Trophoblast cell (in vitro differentiated cells and primary cell): ENCODE measurements at regions not wholly inside any gene's neighbourhood (a gene's known extent, or its start where the extent isn't known, plus 50 kb on each side); places are given as distances from the start of the nearest gene placed in this dataset.
A peak's percentile ranks its signal among the peaks of the same experiment; 100 is the strongest.

ENCODE experiments used
- DNase-seq, 2 donors: peaks; one replicate each; pipeline ENCODE4 v3.0.0-alpha.2; 2016
- H2AFZ ChIP-seq: 2 replicates; pipeline ENCODE4 v1.6.1; 2013; ENCODE audit warnings: low read length, moderate library complexity, mild to moderate bottlenecking; ENCODE audit not compliant: insufficient read depth, poor library complexity
- H2AK5ac ChIP-seq: 2 replicates; pipeline ENCODE4 v1.6.1; 2013; ENCODE audit warnings: mild to moderate bottlenecking, low read length
- H2BK120ac ChIP-seq: 2 replicates; pipeline ENCODE4 v1.6.1; 2013; ENCODE audit warnings: low read length, mild to moderate bottlenecking, moderate library complexity; ENCODE audit not compliant: insufficient read depth, poor library complexity
- H2BK12ac ChIP-seq: 2 replicates; pipeline ENCODE4 v1.6.1; 2013; ENCODE audit warnings: mild to moderate bottlenecking, low read length, moderate library complexity
- H2BK5ac ChIP-seq: 2 replicates; pipeline ENCODE4 v1.6.1; 2013; ENCODE audit warnings: low read length, low read depth, moderate library complexity, mild to moderate bottlenecking; ENCODE audit not compliant: poor library complexity
- H3K14ac ChIP-seq: 2 replicates; pipeline ENCODE4 v1.6.1; 2013; ENCODE audit warnings: mild to moderate bottlenecking, low read length
- H3K18ac ChIP-seq: 2 replicates; pipeline ENCODE4 v1.6.1; 2013; ENCODE audit warnings: mild to moderate bottlenecking, low read length
- H3K23ac ChIP-seq: 2 replicates; pipeline ENCODE4 v1.6.1; 2013; ENCODE audit warnings: low read length
- H3K27ac ChIP-seq: 2 replicates; pipeline ENCODE4 v1.5.1; 2013; ENCODE audit warnings: low read depth, mild to moderate bottlenecking, inconsistent platforms, low read length, moderate library complexity
- H3K27me3 ChIP-seq: 2 replicates; pipeline ENCODE4 v1.6.1; 2013; ENCODE audit warnings: inconsistent platforms, mild to moderate bottlenecking, low read length, moderate library complexity; ENCODE audit not compliant: insufficient read depth
- H3K36me3 ChIP-seq, 2 experiments: 1 replicate in 1 of 2; 2 replicates in 1 of 2; pipeline ENCODE4 v1.6.1; 2013; ENCODE audit warnings: low read length in 2 of 2, mild to moderate bottlenecking in 2 of 2, moderate library complexity in 1 of 2; ENCODE audit not compliant: insufficient read depth in 2 of 2, control insufficient read depth in 1 of 2
- H3K4ac ChIP-seq: 2 replicates; pipeline ENCODE4 v1.6.1; 2013; ENCODE audit warnings: low read depth, mild to moderate bottlenecking, low read length, moderate library complexity
- H3K4me1 ChIP-seq, 2 experiments: 1 replicate in 1 of 2; 2 replicates in 1 of 2; pipeline ENCODE4 v1.6.1; 2013; ENCODE audit warnings: low read length in 2 of 2, mild to moderate bottlenecking in 2 of 2, moderate library complexity in 1 of 2; ENCODE audit not compliant: insufficient read depth in 2 of 2, control insufficient read depth in 1 of 2
- H3K4me2 ChIP-seq: 2 replicates; pipeline ENCODE4 v1.6.1; 2013; ENCODE audit warnings: inconsistent platforms, mild to moderate bottlenecking, low read length, moderate library complexity
- H3K4me3 ChIP-seq: 2 replicates; pipeline ENCODE4 v1.5.1; 2013; ENCODE audit warnings: mild to moderate bottlenecking, low read depth, low read length, inconsistent platforms
- H3K79me1 ChIP-seq: one replicate; pipeline ENCODE4 v1.6.1; 2013; ENCODE audit warnings: low read length
- H3K79me2 ChIP-seq: 2 replicates; pipeline ENCODE4 v1.6.1; 2013; ENCODE audit warnings: low read length, mild to moderate bottlenecking; ENCODE audit not compliant: control insufficient read depth, insufficient read depth, poor library complexity
- H3K9ac ChIP-seq: 2 replicates; pipeline ENCODE4 v1.6.1; 2013; ENCODE audit warnings: mild to moderate bottlenecking, low read length
- H3K9me3 ChIP-seq: 2 replicates; pipeline ENCODE4 v1.6.1; 2013; ENCODE audit warnings: low read depth, mild to moderate bottlenecking, control low read depth, inconsistent platforms, low read length; ENCODE audit not compliant: insufficient read depth
- H4K12ac ChIP-seq: 2 replicates; pipeline ENCODE4 v1.6.1; 2013; ENCODE audit warnings: low read depth, mild to moderate bottlenecking, low read length, moderate library complexity
- H4K8ac ChIP-seq: 2 replicates; pipeline ENCODE4 v1.6.1; 2013; ENCODE audit warnings: low read depth, mild to moderate bottlenecking, low read length, moderate library complexity
- H4K91ac ChIP-seq: one replicate; pipeline ENCODE4 v1.6.1; 2013; ENCODE audit warnings: low read depth, mild to moderate bottlenecking, low read length, moderate library complexity
- WGBS: extraction: QIAGEN DNeasy Blood & Tissue Kit; methylation state at CpG from one replicate; pipeline ENCODE4 v1.1.7; 2013; ENCODE audit warnings: missing lambda C conversion rate; ENCODE audit not compliant: insufficient read length, insufficient coverage; ENCODE audit errors: extremely low coverage; 5-methylcytosine and 5-hydroxymethylcytosine counted together

DNA sequence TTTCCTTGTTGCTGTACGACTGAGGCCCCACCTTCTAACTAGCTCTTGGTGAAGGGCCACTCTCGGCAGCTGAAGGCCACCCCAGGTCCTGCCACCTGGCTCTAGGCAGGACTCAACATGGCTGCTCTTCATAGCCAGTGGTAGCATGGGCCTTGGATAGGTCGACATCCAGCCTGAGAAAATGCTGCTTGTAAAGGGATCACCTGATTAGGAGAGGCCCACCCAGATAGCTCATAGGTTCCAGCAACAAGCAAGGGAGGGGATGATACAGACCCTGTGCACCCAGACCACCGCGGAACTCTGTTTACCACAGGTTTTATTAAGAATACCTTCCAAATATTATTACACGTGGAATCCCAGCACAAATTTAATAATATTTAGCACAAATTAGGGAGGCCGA is 341.4 kb downstream of the BRD1 start:
- H2AK5ac ChIP-seq = peak overlapping the region; percentile 6
- no peak overlapping the region for H2BK5ac ChIP-seq
- H3K18ac ChIP-seq = peak overlapping the region; percentile 11
- no peak overlapping the region for H2AFZ ChIP-seq
- H4K91ac ChIP-seq = peak overlapping the region; percentile 36
- H2BK12ac ChIP-seq = peak overlapping the region; percentile 87
- H3K4ac ChIP-seq = no peak overlapping the region
- no peaks in the 10 kb centered on the region for H3K9me3 ChIP-seq
- H3K4me2 ChIP-seq = no peak overlapping the region
- H3K27ac ChIP-seq = no peak overlapping the region
- H3K79me1 ChIP-seq = peaks cover 13% of the 10 kb centered on the region
- no peaks in the 10 kb centered on the region for H3K27me3 ChIP-seq
- H3K14ac ChIP-seq = peak overlapping the region; percentile 28
- H3K9ac ChIP-seq = no peak overlapping the region
- no peaks in the 10 kb centered on the region for H3K36me3 ChIP-seq
- H4K12ac ChIP-seq = no peak overlapping the region
- no peak for DNase-seq
- peaks cover 9 to 21% of the 10 kb centered on the region in 2 experiments for H3K4me1 ChIP-seq
- no peaks in the 10 kb centered on the region for H3K79me2 ChIP-seq
- H2BK120ac ChIP-seq = peak overlapping the region; percentile 39
- H3K23ac ChIP-seq = no peak overlapping the region
- H3K4me3 ChIP-seq = no peak overlapping the region
- no CpG with 5 or more reads among the region's 7 CpGs for WGBS
- H4K8ac ChIP-seq = peak overlapping the region; percentile 10

DNA sequence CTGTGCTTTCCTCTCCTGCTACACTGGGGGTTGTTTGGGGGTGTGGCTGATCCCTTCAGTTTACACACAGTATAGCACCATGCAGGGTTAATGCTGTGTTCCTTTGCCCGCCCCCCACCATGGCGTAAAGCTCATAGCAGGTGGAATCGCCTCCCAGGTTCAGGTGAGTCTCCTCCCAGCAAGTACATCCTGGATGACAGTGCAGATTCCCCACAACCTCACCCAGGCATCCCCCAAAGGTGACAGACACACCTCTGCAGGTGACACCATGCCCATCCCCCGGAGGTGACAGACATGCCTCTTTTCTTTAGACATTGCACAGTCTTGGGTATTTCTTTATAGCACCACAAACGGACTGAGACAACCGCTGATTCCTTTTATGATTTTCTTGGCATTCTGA is 343.7 kb downstream of the BRD1 start:
- no peaks in the 10 kb centered on the region for H3K36me3 ChIP-seq
- H3K79me2 ChIP-seq = no peaks in the 10 kb centered on the region
- no peak overlapping the region for H3K27ac ChIP-seq
- no CpG with 5 or more reads among the region's 6 CpGs for WGBS
- peaks cover 6 to 17% of the 10 kb centered on the region in 2 experiments for H3K4me1 ChIP-seq
- no peak for DNase-seq
- H3K9ac ChIP-seq = no peak overlapping the region
- no peak overlapping the region for H3K23ac ChIP-seq
- H4K12ac ChIP-seq = no peak overlapping the region
- H3K14ac ChIP-seq = peak overlapping the region; percentile 4
- H3K4me3 ChIP-seq = no peak overlapping the region
- no peaks in the 10 kb centered on the region for H3K27me3 ChIP-seq
- H4K8ac ChIP-seq = no peak overlapping the region
- no peak overlapping the region for H2BK12ac ChIP-seq
- H3K4me2 ChIP-seq = no peak overlapping the region
- H2BK120ac ChIP-seq = no peak overlapping the region
- H2AK5ac ChIP-seq = no peak overlapping the region
- H3K18ac ChIP-seq = no peak overlapping the region
- H3K9me3 ChIP-seq = no peaks in the 10 kb centered on the region
- no peak overlapping the region for H2AFZ ChIP-seq
- peak overlapping the region; percentile 16 for H4K91ac ChIP-seq
- peaks cover 11% of the 10 kb centered on the region for H3K79me1 ChIP-seq
- peak overlapping the region; percentile 4 for H2BK5ac ChIP-seq
- no peak overlapping the region for H3K4ac ChIP-seq

DNA sequence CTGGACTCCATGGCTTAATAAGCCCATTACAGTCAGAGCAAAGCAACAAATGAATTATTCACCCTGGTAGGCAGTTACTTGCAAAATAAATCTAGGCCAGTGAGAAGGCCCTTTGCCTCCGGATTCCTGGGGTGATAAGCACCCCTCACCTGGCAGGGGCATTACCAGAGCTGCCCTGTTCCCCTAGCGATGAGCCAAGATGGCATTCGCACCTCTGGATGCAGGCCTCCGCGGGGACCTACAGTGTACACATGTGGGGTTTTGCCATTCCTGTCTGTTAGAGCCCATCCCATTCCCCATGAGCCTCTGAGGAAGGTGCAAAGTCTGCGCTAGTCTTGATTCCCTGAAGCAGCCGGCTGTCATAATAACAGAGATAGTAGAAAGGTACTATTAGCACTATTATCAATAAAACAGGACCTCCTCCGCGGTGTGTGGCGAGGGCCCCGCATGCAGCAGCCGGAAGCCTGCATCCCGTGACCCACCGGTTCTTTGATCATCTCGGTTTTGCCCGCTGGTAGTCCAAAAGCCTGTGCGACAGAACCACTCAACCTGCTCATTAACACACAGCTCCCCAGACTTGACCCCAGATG is 344.3 kb downstream of the BRD1 start:
- Histone ChIP-seq H3K4me1 (peaks cover 3 to 14% of the 10 kb centered on the region in 2 experiments), H3K23ac (no peak overlapping the region), H3K36me3 (no peaks in the 10 kb centered on the region), H2BK12ac (no peak overlapping the region), H3K9me3 (no peaks in the 10 kb centered on the region), H3K9ac (no peak overlapping the region), H3K4me3 (no peak overlapping the region), H2AK5ac (no peak overlapping the region), H4K12ac (no peak overlapping the region), H3K27me3 (no peaks in the 10 kb centered on the region), H4K8ac (no peak overlapping the region), H3K18ac (no peak overlapping the region), H2BK120ac (no peak overlapping the region), H3K14ac (no peak overlapping the region), H3K4me2 (no peak overlapping the region), H2AFZ (no peak overlapping the region), H2BK5ac (no peak overlapping the region), H3K79me1 (peaks cover 8% of the 10 kb centered on the region), H3K27ac (no peak overlapping the region), H3K79me2 (no peaks in the 10 kb centered on the region), H3K4ac (no peak overlapping the region), H4K91ac (no peak overlapping the region)
- no CpG with 5 or more reads among the region's 17 CpGs for WGBS
- no peak for DNase-seq

DNA sequence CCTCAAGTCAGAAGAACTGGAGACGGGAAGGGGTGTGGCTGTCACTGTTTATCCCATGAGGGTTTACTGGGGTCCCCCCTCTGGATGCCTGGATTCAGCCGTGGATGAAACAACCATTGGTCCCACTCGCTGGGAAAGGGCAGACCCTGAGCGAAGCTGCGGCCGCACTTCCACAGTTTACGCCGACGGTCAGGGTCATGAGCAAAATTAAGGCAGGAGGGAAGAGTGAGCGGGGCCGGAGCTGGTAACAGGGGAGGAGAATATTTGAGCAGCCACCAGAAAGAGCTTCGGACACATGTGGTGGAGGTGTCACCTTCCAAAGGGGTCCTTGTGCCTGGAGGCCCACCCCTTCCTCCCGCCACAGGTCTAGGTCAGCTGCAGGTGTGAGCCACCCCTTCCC is 344.9 kb downstream of the BRD1 start:
- no peak overlapping the region for H4K12ac ChIP-seq
- H3K18ac ChIP-seq = no peak overlapping the region
- H3K27me3 ChIP-seq = no peaks in the 10 kb centered on the region
- no peak overlapping the region for H3K23ac ChIP-seq
- WGBS = no CpG with 5 or more reads among the region's 13 CpGs
- no peak overlapping the region for H2AFZ ChIP-seq
- no peaks in the 10 kb centered on the region for H3K36me3 ChIP-seq
- peaks cover 6% of the 10 kb centered on the region for H3K79me1 ChIP-seq
- DNase-seq = no peak
- H2BK120ac ChIP-seq = no peak overlapping the region
- H3K4me3 ChIP-seq = no peak overlapping the region
- H2BK5ac ChIP-seq = no peak overlapping the region
- no peak overlapping the region for H2BK12ac ChIP-seq
- peak overlapping the region; percentile 22 for H2AK5ac ChIP-seq
- no peak overlapping the region for H3K4me2 ChIP-seq
- no peaks in the 10 kb centered on the region for H3K79me2 ChIP-seq
- H3K14ac ChIP-seq = no peak overlapping the region
- H3K9me3 ChIP-seq = no peaks in the 10 kb centered on the region
- no peak overlapping the region for H4K91ac ChIP-seq
- no peak overlapping the region for H3K9ac ChIP-seq
- H4K8ac ChIP-seq = no peak overlapping the region
- H3K4ac ChIP-seq = no peak overlapping the region
- H3K27ac ChIP-seq = no peak overlapping the region
- H3K4me1 ChIP-seq = peaks cover 0 to 11% of the 10 kb centered on the region in 2 experiments
